HG03442 (cell line): ENCODE measurements at regions not wholly inside any gene's neighbourhood (a gene's known extent, or its start where the extent isn't known, plus 50 kb on each side); places are given as distances from the start of the nearest gene placed in this dataset.

ENCODE experiments used
- ATAC-seq: cut with Tn5 transposase; IDR thresholded peaks from one replicate; pipeline ENCODE4 v1.9.1; 2021; ENCODE audit warnings: mild to moderate bottlenecking, moderate library complexity; ENCODE audit not compliant: unreplicated experiment

GRCh38 chr7:115153176-115153575, 231.3 kb downstream of the MDFIC start:
- ATAC-seq = no peak

DNA sequence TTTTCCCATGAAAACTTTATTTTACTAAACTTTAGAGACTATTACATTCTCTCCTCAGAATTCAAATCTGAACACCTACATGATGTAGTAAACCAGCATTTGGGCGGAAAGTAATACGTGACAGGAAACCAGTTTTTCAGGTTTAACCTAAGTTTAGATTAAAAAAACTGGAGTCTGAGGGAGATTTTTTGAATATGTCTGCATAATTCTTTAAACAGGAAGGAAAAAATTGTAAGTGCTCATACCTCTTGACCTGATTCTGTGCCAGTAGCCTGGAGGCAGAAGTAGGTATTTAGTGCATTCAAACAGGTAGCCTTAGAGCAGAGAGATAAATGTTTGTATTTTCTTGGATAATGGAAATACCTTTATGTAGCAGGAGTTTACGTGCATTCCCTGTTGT, 224.3 kb downstream of the MDFIC start:
- no peak for ATAC-seq

DNA sequence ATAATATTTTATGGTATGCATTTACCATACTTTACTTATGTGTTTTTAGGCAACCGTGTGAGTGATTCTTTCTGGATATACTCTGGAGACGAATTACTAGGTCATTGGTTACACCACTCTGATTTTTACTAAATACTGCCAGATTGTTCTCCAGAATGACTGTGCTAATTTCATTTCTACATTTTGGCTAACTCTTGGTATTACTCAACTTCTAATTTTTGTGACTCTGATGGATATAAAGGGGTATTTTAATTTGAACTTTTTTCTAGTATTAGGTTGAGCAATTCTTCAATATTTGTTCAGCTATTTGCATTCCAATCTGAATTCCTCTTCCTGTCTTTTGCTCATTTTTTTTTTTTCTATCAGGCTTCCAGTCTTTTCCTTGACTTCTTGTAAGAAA, 223.6 kb downstream of the MDFIC start:
- ATAC-seq = peak; percentile 93

DNA sequence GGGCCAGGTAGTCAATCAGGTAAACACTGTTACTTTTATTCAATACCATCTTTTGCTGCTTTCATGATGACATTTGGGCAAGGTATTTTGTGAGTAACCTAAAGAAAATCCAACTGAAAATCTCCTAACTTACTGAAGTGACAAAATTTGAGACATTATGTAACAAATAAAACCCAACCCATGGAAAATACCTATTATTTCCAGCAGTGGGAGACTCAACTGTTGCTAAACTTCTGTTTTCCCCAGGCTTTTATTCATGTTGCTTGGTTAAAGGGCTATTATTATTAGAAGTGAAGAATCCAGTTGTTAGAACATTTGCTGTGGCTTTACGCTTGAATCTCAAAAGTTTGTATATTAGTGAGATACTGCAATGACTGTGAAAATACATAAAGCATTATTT, 215.9 kb downstream of the MDFIC start:
- ATAC-seq = no peak

DNA sequence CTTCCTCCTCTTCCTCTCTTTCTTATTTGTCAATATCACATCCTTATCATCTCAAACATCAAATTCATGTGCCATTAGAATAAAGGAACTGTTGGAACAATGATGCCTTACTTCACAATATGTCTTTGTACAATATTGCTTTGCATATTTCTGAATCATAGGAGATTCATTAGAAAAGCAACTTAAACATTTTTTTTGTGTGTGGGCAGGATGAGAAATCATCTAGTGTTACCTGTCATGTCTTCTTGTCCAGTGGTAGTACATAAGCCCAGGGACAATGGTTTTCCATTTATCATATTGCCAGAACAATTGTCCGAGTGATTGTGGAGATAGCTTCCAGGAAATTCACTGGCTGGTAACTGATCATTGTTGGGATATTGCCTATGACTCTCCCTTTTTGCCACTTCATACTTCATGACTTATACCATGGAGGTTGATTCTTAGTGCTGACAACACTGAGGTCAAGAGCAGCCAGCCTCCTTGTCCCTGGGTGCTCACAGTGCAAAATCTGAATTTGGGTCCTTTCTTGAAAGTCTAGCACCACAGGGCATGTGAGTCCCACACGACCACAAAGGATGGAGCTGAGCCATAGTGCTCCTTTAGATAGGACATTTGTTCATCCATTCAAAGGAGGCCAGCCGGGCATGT, 215.0 kb downstream of the MDFIC start:
- no peak for ATAC-seq

DNA sequence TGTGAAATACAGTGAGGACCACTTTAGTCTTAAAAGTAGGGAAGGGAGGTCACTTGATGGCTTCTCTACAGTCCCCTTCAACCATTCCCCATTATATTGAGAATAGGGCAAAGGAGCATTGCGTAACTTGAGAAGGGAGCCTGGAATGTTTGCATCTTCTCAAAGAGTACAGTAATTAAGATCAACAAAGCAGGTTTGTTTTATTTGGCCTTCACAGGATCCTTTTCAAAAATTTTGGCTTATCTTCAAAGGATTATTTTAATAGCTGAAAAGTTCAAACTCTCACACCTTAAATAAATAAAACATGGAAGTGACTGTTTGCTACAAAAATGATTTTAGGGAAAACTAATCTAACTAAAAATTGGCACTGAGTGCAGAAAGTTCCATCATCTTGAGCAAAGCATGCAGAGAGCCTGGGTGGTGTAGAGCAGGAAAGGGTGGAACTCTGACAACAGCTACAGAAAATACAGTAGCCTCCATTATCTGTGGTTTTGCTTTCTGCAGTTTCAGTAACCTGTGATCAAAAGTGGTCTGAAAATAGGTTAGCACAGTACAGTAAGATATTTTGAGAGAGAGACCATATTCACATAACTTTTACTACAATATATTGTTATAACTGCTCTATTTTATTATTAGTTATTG, 214.0 kb downstream of the MDFIC start:
- peak; percentile 68 for ATAC-seq

- ATAC-seq = no peak
These were observed 213.3 kb downstream of the MDFIC start for GRCh38 chr7:115135146-115135545.

DNA sequence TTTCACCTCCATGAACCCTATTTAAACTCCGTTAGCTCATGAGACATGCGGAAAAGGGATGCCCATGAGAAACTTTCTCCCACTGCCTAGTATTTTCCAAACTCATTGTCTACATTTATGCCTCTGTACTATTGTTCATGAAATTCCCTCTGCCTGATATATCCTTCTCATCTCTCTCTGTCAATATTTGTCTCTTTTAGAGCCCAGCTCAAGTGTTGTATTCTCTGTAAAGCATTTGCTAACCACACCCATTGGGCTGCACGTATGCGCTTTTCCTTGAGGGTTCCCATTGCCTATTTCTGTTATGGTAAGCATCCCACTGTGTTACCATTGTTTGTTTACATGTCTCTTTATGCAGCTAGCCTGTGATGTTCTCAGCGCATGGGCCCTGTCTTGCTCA, 211.4 kb downstream of the MDFIC start:
- ATAC-seq = no peak

DNA sequence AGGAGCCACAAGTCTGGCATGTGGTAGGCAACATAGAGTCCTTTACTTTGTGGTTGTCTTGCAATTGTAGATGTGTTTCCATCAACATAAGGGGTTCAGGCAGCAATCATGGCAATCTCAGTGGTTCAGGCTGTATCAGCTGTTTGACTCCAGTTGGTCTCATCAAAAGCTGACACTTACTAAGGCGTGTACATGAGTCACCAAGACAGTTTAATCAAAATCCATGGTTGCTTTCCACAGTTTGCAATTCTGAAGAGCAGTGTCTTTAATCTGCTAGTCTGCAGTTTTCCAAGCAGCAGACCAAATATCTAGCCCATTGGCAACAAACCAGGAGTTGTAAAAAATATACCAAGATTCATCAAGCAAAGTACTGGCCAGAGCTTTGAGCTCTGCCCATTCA, 210.2 kb downstream of the MDFIC start:
- no peak for ATAC-seq

- ATAC-seq = no peak
These were observed 206.3 kb downstream of the MDFIC start for GRCh38 chr7:115128154-115128553.

GRCh38 chr7:115127399-115128021, 205.6 kb downstream of the MDFIC start:
- ATAC-seq = no peak

GRCh38 chr7:115125750-115126149, 203.9 kb downstream of the MDFIC start:
- ATAC-seq = no peak

GRCh38 chr7:115125312-115125711, 203.4 kb downstream of the MDFIC start:
- ATAC-seq = no peak

DNA sequence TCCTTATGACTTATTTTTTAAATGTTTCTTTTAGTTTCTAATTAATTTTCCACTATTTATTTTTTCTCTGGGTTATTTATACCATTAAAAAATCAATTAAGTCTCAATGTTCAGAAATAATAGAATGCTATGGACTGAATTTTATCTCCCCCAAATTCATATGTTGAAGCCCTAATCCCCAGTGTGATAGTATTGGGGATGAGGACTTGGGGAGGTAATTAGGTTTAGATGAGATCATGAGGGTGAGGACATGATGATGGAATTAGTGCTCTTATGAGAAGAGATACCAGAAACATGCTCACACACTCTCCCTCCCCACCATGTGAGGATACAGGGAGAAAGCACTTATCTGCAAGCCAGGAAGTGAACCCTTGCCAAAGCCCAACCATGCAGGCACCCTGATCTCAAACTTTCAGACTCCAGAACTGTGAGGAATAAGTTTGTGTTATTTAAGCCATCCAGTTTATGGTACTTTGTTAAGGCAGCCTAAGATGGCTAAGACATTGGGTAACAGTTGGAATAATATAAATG, 202.6 kb downstream of the MDFIC start:
- no peak for ATAC-seq

- no peak for ATAC-seq
These were observed 201.5 kb downstream of the MDFIC start for GRCh38 chr7:115123441-115123840.

GRCh38 chr7:115122388-115122787, 200.5 kb downstream of the MDFIC start:
- no peak for ATAC-seq

DNA sequence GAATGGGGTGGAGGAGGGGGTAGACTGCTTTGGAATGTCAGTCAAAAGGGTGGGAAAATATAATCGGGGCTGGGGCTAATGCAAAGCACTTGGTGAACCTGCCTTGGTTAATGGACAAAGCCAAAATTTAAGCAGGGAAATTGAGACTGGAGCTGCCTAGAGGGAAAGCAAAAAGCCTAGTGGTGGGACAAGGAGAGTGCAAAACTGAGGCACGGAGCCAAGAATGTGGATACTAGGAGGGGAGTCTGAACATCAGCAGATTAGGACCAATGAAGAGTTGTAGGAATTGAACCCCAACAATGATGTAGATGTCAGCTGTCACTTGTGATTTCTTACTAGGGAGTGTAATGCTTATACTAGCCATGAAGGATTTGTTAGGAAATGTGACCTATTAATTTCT, 195.9 kb downstream of the MDFIC start:
- ATAC-seq = no peak

GRCh38 chr7:115116773-115117715, 195.2 kb downstream of the MDFIC start:
- no peak for ATAC-seq

- no peak for ATAC-seq
These were observed 191.9 kb downstream of the MDFIC start for GRCh38 chr7:115113776-115114175.

DNA sequence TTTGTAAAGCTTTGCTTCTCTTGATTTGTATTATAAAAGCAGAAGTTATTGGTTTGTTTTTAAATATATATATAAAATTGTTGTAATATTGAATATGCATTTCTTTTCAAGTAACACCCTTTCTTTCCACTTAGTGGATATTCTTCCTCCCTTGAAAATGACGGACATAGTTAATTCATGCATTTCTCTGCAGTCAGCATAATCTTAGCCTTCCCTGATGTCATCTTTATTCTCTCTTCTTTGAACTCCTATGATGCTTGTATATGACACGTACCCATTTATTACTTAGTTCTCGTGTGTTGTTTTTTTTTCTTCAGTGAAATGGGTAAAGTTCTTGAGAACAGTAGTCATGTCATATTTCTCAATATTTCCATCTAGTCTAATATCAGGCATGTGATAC, 191.2 kb downstream of the MDFIC start:
- no peak for ATAC-seq

DNA sequence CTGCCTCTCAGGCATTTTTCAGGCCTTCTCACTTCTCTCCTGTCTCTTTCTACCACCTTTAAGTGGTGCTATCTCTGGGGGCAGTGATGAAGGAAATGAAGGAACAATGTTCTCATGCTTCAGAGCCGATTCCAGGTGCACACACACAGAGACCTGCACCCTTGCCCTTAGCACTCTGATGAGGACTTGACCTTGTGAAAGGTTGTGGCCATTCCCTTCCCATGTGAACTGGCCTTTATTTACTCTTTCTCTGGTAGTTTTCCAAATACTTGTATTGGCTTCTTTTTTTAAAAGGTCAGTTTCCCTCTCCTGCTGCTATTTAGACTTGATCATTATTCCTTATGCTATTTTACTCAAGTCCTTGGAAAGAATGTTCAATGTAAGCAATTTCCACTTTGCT, 188.6 kb downstream of the MDFIC start:
- ATAC-seq = no peak
